GM12865 (cell line): ENCODE measurements at regions not wholly inside any gene's neighbourhood (a gene's known extent, or its start where the extent isn't known, plus 50 kb on each side); places are given as distances from the start of the nearest gene placed in this dataset.

Experiments used
- DNase-seq: peaks from one replicate; pipeline ENCODE4 v3.0.0; 2010; ENCODE audit warnings: low read depth
- H3K4me3 ChIP-seq: 2 replicates; pipeline ENCODE4 v1.5.1; 2011; ENCODE audit warnings: mild to moderate bottlenecking, low read depth, low read length, control low read depth
- TF ChIP-seq, protein P1 (sequence below): IDR thresholded peaks from 2 replicates; pipeline ENCODE4 v1.5.1; 2011; ENCODE audit warnings: low read length, control low read depth, low read depth, inconsistent platforms; ENCODE audit not compliant: insufficient read depth; ENCODE audit errors: missing control alignments

DNA sequence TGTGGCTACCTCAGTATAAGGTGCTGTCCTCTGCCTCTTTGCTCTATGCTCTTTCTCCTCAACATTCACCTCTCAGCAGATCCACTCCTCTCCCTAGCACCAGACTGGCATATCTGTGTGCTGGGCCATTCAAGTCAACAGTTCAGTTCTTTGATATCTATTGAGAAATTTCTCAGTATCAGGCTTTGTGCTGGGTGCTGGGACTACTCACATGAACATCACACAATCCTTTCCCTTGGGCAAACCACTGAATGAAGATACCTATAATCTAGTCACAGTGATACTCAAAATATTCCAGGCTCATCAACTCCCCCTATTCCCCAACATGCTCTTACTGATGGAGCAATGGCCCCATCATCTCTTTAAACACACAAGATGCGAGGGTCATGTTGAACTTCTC lies 120.8 kb downstream of the RPL22L1 start:
- TF ChIP-seq, protein P1, sequence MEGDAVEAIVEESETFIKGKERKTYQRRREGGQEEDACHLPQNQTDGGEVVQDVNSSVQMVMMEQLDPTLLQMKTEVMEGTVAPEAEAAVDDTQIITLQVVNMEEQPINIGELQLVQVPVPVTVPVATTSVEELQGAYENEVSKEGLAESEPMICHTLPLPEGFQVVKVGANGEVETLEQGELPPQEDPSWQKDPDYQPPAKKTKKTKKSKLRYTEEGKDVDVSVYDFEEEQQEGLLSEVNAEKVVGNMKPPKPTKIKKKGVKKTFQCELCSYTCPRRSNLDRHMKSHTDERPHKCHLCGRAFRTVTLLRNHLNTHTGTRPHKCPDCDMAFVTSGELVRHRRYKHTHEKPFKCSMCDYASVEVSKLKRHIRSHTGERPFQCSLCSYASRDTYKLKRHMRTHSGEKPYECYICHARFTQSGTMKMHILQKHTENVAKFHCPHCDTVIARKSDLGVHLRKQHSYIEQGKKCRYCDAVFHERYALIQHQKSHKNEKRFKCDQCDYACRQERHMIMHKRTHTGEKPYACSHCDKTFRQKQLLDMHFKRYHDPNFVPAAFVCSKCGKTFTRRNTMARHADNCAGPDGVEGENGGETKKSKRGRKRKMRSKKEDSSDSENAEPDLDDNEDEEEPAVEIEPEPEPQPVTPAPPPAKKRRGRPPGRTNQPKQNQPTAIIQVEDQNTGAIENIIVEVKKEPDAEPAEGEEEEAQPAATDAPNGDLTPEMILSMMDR = no peak
- no peak overlapping the region for H3K4me3 ChIP-seq
- DNase-seq = no peak

DNA sequence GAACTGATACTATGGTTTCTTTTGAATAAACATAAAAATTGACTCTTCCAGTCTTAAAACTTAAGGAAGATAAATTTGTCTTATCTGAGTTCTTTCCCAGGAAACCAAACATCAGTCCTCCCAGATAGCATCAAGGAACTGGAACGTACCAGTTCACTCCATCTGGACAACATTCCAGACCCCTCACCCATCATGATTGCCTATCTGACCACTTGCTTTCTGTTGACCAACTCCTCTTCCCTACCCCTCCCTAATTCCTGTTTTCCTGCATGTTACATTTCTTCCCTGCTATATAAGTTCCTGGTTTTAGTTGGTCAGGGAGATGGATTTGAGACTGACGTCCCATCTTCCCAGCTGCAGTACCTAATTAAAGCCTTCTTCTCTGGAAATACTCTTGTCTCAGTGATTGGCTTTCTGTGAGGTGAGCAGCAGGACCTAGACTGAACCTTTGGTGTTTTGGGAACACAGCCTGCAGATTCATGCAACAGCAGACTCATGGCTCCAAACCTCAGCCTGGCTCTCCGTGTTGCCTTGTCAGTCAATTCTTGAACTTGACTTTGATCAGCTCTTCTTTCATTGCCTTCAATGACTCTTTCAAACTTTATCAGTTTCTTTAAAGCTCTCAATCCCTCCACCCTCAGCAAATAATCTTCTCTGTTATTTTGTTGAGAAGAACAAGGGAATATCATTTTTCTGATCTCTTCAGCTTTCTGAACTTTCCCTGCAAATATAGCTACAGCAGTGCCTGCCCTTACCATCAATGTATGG lies 123.6 kb downstream of the RPL22L1 start:
- no peak overlapping the region for H3K4me3 ChIP-seq
- DNase-seq = no peak
- TF ChIP-seq, protein P1 = no peak

DNA sequence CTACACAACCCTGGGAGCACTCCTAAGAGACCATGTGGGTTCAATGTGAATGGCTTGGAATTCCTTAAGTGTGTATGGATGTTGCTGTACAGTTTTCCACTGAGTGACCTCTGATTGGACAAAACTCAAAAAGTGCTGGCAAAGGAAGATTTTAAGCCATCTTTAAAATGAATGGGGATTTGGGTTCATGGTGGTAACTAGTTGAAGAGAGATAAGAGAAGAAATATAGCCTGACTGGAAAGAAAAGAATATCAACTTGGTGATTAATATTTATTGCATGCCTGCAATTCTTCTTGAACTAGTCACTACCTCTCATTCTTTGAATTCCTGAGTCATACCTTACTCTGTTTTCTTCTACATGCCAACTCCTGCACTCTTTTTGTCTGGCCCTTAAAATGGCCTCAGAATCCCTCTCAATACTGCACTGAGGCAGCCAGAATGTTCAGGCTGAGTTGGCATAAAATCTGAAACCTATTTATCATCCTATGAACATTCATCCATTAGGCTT lies 124.7 kb downstream of the RPL22L1 start:
- TF ChIP-seq, protein P1 = no peak
- DNase-seq = no peak
- no peak overlapping the region for H3K4me3 ChIP-seq

DNA sequence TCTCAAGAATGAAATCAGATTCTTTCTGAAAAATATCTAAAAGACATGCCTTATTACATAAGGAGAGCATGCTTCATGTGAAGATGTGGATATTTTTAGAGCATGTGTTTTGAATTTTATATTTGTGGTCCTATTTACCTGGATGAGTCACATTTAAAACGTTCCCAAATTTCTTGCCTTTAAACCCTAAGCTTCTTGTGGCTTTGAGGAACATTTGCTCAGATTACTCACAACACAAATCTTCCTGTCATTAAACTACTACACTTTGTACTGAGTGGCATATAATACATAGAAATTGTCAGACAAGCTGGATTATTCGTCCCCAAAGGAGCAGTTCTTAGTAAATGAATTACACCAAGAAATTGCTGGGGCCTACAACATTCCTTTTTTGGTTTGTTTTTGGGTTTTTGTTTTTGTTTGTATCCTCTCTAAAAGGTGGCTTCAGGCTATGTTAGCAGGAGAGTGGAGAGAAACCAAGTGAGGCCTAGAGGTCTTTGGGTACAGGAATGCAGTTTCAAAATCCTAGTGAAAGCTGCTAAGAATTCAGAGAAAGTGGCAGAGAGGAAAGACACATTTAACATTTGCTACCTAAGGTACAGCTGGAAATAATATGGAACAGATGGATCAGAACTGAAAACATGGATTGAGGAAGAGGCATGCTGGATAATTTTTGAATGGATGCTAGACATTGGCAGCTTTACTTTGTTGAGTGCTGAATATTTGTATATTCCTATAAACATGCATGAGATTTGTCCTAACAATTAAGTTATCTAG lies 128.1 kb downstream of the RPL22L1 start:
- DNase-seq = no peak
- no peak overlapping the region for H3K4me3 ChIP-seq
- TF ChIP-seq, protein P1 = no peak

DNA sequence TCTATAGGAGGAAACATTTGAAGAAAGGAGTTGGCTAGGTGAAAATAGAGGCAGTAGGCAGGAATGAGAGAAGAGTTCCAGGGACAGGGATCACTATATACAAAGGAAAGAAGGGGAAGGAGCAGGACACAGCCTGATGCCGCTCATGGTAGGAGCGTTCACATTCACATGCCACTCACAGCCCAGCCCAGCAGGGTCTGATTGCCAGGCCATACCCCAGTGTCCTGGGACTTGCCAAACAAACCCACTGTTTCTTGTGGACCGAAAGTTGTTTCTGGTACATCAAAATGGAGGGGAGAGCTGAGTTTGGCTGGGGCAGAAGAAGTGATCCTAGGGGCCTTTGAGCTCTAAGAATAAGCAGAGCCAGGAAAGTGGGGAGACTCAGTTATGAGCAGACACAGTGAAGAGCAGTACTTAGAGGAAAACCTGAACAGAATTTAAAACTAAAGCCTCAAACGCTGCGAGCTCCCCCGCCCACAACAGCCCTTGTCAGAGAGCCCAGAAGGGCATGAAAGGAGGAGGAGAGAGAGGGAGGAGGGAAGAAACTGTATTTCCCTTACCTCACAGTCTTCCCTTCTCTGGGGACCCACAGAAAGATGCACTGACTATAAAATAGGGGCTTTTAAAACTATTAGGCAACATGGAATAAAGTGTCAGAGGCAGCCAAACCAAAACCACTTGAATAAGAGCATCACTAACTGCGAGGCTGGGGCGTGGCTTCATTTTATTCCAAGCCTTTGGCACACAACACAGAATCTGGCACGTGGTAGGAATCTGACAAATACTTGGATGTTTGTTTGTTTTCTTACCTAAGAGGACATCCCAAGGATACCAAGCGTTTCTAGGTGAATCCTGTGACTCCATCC lies 129.0 kb downstream of the RPL22L1 start:
- TF ChIP-seq, protein P1 = no peak
- DNase-seq = no peak
- no peak overlapping the region for H3K4me3 ChIP-seq

DNA sequence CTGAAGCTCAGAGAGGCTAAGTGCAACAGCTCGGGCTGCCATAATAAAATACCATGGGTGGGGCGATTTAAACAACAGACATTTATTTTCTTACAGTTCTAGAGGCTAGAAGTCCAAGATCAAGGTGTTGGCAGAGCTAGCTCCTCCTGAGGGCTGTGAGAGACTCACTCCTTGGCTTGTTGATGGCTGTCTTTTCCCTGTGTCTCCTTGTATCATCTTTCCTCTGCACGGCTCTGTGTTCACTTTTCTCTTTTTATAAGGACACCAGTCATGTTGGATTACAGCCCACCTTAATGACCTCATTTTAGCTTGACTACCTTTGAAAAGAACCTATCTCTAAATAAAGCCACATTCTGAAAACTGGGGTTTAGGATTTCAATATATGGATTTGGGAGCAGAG lies 129.7 kb downstream of the RPL22L1 start:
- no peak overlapping the region for H3K4me3 ChIP-seq
- no peak for DNase-seq
- TF ChIP-seq, protein P1 = no peak
